Neural crest cell (in vitro differentiated cells): ENCODE measurements at regions not wholly inside any gene's neighbourhood (a gene's known extent, or its start where the extent isn't known, plus 50 kb on each side); places are given as distances from the start of the nearest gene placed in this dataset.

Source experiments
- DNase-seq: peaks from one replicate; pipeline ENCODE4 v3.0.0; 2021; ENCODE audit warnings: low read depth, mixed read lengths, low spot score
- H3K27ac Mint-ChIP-seq: one replicate; pipeline ENCODE4 v1.8.0; 2021; ENCODE audit warnings: mild to moderate bottlenecking, mixed read lengths; ENCODE audit not compliant: unreplicated experiment
- H3K27me3 Mint-ChIP-seq: 2 replicates; pipeline ENCODE4 v1.8.0; 2021; ENCODE audit warnings: low read depth, mild to moderate bottlenecking, mixed read lengths
- H3K36me3 Mint-ChIP-seq: 2 replicates; pipeline ENCODE4 v1.8.0; 2021; ENCODE audit warnings: low read depth, mild to moderate bottlenecking, mixed read lengths
- H3K4me1 Mint-ChIP-seq: 2 replicates; pipeline ENCODE4 v1.8.0; 2021; ENCODE audit warnings: mixed read lengths
- H3K4me3 Mint-ChIP-seq: one replicate; pipeline ENCODE4 v1.8.0; 2021; ENCODE audit warnings: mild to moderate bottlenecking, mixed read lengths
- H3K9me3 Mint-ChIP-seq: 2 replicates; pipeline ENCODE4 v1.8.0; 2021; ENCODE audit warnings: mixed read lengths
- TF ChIP-seq, protein P1 (sequence below): fragments of 200-600 bp; sonication (generic); conservative IDR thresholded peaks from 2 replicates; pipeline ENCODE4 v1.5.0; 2021; ENCODE audit warnings: antibody characterized with exemption, mild to moderate bottlenecking

DNA sequence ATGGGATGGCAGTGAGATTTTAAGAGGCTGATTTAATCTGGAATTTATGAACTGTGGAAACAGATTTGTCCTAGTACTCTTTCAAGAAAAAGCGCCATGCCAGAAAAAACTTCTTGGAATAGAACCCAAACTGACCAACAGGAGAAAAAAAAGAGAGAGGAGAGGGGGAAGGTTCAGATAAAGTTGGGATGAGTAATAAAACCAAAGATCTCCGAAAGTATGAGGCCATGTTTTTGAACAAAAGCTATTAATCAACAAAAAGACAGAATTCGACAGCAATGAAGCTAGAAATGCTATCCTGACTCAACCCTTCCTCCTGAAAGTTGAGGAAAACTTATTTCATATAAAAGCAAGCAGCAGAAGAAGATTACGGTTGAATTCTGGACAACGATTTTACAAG, 135.5 kb downstream of the CEMIP2 start:
- DNase-seq, result no peak
- Mint-ChIP-seq H3K4me3 (no peak overlapping the region), H3K4me1 (no peaks in the 10 kb centered on the region), H3K27ac (no peak overlapping the region), H3K36me3 (no peaks in the 10 kb centered on the region), H3K9me3 (no peaks in the 10 kb centered on the region), H3K27me3 (no peaks in the 10 kb centered on the region)
- TF ChIP-seq, protein P1, sequence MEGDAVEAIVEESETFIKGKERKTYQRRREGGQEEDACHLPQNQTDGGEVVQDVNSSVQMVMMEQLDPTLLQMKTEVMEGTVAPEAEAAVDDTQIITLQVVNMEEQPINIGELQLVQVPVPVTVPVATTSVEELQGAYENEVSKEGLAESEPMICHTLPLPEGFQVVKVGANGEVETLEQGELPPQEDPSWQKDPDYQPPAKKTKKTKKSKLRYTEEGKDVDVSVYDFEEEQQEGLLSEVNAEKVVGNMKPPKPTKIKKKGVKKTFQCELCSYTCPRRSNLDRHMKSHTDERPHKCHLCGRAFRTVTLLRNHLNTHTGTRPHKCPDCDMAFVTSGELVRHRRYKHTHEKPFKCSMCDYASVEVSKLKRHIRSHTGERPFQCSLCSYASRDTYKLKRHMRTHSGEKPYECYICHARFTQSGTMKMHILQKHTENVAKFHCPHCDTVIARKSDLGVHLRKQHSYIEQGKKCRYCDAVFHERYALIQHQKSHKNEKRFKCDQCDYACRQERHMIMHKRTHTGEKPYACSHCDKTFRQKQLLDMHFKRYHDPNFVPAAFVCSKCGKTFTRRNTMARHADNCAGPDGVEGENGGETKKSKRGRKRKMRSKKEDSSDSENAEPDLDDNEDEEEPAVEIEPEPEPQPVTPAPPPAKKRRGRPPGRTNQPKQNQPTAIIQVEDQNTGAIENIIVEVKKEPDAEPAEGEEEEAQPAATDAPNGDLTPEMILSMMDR, result no peak

DNA sequence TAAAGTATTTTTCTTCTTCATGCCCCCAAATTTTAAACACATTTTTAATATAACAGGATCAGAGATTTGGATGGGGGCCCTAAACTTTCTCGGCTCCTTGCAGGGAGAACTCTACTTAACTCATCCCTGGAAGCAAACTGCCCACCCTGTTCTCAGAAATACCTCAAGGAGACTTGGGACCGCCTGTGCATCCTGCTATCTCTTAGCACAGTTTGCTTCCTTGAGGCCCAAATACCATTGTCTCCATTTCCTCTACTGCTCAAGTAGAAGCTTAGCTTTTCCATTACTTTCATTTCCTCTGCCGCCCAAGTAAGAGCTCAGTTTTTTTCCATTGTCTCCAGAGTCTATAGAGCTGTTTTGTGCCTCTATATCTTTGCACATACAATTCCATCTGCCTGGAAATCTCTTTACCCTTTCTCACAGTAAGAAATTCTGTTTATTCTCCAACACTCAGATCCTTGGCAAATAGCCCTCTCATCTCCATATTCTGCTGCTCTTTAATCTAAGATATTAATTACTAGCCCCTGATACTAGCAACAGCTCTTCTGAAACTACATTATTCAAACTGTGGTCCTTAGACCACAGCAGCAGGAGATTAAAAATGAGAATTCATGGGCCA, 137.8 kb downstream of the CEMIP2 start:
- H3K27ac Mint-ChIP-seq, result no peak overlapping the region
- H3K4me3 Mint-ChIP-seq, result no peak overlapping the region
- no peaks in the 10 kb centered on the region for H3K27me3 Mint-ChIP-seq
- TF ChIP-seq, protein P1, result no peak
- H3K9me3 Mint-ChIP-seq, result no peaks in the 10 kb centered on the region
- H3K36me3 Mint-ChIP-seq, result no peaks in the 10 kb centered on the region
- no peak for DNase-seq
- H3K4me1 Mint-ChIP-seq, result no peaks in the 10 kb centered on the region

DNA sequence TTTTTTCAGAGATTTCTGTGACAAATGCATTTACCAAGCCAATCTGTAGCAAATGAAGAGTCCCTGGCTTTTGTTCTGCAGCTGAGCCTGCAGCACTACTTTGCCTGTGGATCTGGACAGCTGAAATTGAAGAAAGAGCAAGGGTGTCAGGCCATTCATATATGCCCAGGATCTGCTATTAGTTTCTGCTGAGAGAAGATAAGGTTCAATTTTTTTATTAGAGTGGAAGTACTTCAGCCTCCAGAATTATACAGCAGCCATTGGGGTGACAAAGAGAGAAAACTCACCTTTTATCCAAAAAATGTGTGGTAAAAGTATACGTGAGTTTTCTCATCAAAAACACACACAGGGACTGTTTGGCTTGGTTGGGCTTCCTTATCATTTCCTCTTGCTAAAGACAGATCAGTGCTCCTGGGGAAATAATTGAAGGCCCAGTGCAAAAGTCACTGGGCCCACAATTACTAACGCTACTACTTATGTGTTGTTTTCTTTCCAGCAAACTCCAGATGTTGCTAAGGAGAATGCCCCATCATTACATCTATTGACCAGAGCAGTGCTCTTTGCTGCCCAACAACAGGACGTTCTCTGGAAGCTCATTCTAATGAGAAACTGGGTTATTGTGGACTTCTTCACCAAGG, 138.6 kb downstream of the CEMIP2 start:
- no peaks in the 10 kb centered on the region for H3K9me3 Mint-ChIP-seq
- no peak overlapping the region for H3K4me3 Mint-ChIP-seq
- TF ChIP-seq, protein P1, result no peak
- DNase-seq, result no peak
- H3K27me3 Mint-ChIP-seq, result no peaks in the 10 kb centered on the region
- no peak overlapping the region for H3K27ac Mint-ChIP-seq
- H3K4me1 Mint-ChIP-seq, result no peaks in the 10 kb centered on the region
- no peaks in the 10 kb centered on the region for H3K36me3 Mint-ChIP-seq

DNA sequence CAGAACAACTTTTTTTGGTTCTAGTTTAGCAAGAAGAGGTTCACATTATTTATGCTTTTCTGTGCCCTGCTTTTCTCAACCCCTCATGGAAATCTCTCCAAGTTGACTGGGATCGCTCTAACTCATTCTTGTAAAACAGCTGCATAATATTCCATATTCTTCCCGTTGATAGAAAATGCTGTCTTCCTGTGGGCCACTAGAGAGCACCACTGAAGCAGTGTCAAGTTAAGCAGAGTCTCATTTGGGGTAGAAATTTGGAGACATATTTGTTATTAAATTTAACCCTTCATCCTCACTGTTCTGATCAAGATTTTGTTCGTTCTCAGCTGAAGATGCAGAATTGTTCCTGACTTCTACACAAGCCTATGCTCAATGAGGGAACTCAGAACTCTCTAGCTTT, 140.1 kb downstream of the CEMIP2 start:
- no peak overlapping the region for H3K4me3 Mint-ChIP-seq
- no peaks in the 10 kb centered on the region for H3K27me3 Mint-ChIP-seq
- H3K9me3 Mint-ChIP-seq, result no peaks in the 10 kb centered on the region
- TF ChIP-seq, protein P1, result peak; percentile 12
- no peak for DNase-seq
- no peaks in the 10 kb centered on the region for H3K4me1 Mint-ChIP-seq
- no peak overlapping the region for H3K27ac Mint-ChIP-seq
- H3K36me3 Mint-ChIP-seq, result no peaks in the 10 kb centered on the region

DNA sequence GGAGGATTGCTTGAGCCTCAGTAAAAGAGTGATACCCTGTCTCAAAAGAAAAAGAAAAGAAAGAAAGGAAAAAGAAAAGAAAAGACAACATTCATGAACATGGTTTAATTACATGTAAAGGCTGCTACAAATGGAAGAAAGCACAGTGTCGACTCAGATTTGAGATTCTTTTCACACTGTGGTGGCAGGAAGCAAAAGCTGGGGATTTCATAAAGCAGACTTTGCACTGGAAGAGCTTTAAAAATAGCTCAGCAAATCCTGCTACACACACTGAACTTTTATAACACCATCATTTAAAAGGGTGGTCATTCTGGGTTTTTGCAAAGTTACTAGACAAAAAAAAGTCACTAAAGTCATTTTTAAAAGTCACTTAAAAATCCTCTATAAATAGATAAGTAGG, 140.8 kb downstream of the CEMIP2 start:
- DNase-seq, result no peak
- H3K4me1 Mint-ChIP-seq, result no peaks in the 10 kb centered on the region
- TF ChIP-seq, protein P1, result no peak
- no peak overlapping the region for H3K4me3 Mint-ChIP-seq
- no peaks in the 10 kb centered on the region for H3K9me3 Mint-ChIP-seq
- H3K27ac Mint-ChIP-seq, result peak overlapping the region; percentile 28
- no peaks in the 10 kb centered on the region for H3K27me3 Mint-ChIP-seq
- no peaks in the 10 kb centered on the region for H3K36me3 Mint-ChIP-seq
